Uterus (tissue), 3 donors: ENCODE measurements at regions not wholly inside any gene's neighbourhood (a gene's known extent, or its start where the extent isn't known, plus 50 kb on each side); places are given as distances from the start of the nearest gene placed in this dataset.

ENCODE experiments used
- DNase-seq, 2 donors: peaks; one replicate each; pipeline ENCODE4 v3.0.0-alpha.2; 2019 to 2020
- H3K27ac ChIP-seq, 2 donors: fragments of 200-600 bp; sonication (generic); 1 replicate in 1 of 2; 2 replicates in 1 of 2; pipeline ENCODE4 v1.5.1; 2016 to 2018
- H3K27me3 ChIP-seq, 2 donors: fragments of 200-600 bp; sonication (generic); one replicate each; pipeline ENCODE4 v1.5.1; 2018 to 2019; ENCODE audit warnings: control low read depth in 1 of 2
- H3K36me3 ChIP-seq, 2 donors: fragments of 200-600 bp; sonication (generic); one replicate each; pipeline ENCODE4 v1.5.1; 2019; ENCODE audit warnings: control low read depth in 1 of 2
- H3K4me1 ChIP-seq, 2 donors: fragments of 200-600 bp; sonication (generic); one replicate each; pipeline ENCODE4 v1.5.1; 2018 to 2019; ENCODE audit warnings: control low read depth in 1 of 2
- H3K4me3 ChIP-seq, 2 donors: fragments of 200-600 bp; sonication (generic); 1 replicate in 1 of 2; 2 replicates in 1 of 2; pipeline ENCODE4 v1.5.1; 2018 to 2019; ENCODE audit warnings: mild to moderate bottlenecking in 1 of 2
- H3K9me3 ChIP-seq, 2 donors: fragments of 200-600 bp; sonication (generic); one replicate each; pipeline ENCODE4 v1.5.1; 2019; ENCODE audit warnings: control low read depth in 1 of 2
- CTCF ChIP-seq, 4 experiments: fragments of 200-600 bp in 2 of 4; fragments of 450-650 bp in 2 of 4; sonication (generic) in 2 of 4; IDR thresholded peaks; one replicate each; pipeline ENCODE4 v1.5.1; 2016 to 2019; ENCODE audit warnings: antibody characterized with exemption in 4 of 4, mild to moderate bottlenecking in 2 of 4, moderate library complexity in 1 of 4
- POLR2A ChIP-seq, 2 donors: fragments of 450-650 bp; IDR thresholded peaks; one replicate each; pipeline ENCODE4 v1.6.1; 2016; ENCODE audit warnings: antibody characterized with exemption in 2 of 2, mild to moderate bottlenecking in 1 of 2, moderate library complexity in 1 of 2
- intact Hi-C: fragments of 100-400 bp; cut with DNase I; formaldehyde crosslinking; loops from one replicate; pipeline ENCODE4 v1.15.1; 2023; ENCODE audit warnings: low total_unique reads
- donor health status: DM: yes; HTN: yes; CAD: no.

GRCh38 chr11:87421422-87421821 is 383.7 kb downstream of the TMEM135 start:
- intact Hi-C loops: loop anchor here (2.0 kb wide), 1 partner anchor 69 kb away; no protein-coding TSS in a partner anchor
- H3K4me3 ChIP-seq: no peak overlapping the region
- H3K9me3 ChIP-seq: no peaks in the 10 kb centered on the region
- TF ChIP-seq CTCF (IDR thresholded peaks at IDR 0.05) (peak; percentile 69 to 71 (median 70)), POLR2A (IDR thresholded peaks at IDR 0.05) (no peak)
- peaks cover 0 to 7% of the 10 kb centered on the region in 2 donors for H3K4me1 ChIP-seq
- H3K36me3 ChIP-seq: no peaks in the 10 kb centered on the region
- DNase-seq: peak in 1 of 2 donors; percentile 58
- no peaks in the 10 kb centered on the region for H3K27me3 ChIP-seq
- H3K27ac ChIP-seq: no peak overlapping the region

- Histone ChIP-seq H3K4me3 (no peak overlapping the region), H3K9me3 (no peaks in the 10 kb centered on the region), H3K27me3 (no peaks in the 10 kb centered on the region), H3K36me3 (no peaks in the 10 kb centered on the region), H3K4me1 (peaks cover 0 to 7% of the 10 kb centered on the region in 2 donors), H3K27ac (no peak overlapping the region)
- no peak for DNase-seq
- no peak for TF ChIP-seq POLR2A (IDR thresholded peaks at IDR 0.05)
- TF ChIP-seq CTCF (IDR thresholded peaks at IDR 0.05): no peak
- intact Hi-C loops: no loop called here
These were observed 380.2 kb downstream of the TMEM135 start for GRCh38 chr11:87417951-87418350.

DNA sequence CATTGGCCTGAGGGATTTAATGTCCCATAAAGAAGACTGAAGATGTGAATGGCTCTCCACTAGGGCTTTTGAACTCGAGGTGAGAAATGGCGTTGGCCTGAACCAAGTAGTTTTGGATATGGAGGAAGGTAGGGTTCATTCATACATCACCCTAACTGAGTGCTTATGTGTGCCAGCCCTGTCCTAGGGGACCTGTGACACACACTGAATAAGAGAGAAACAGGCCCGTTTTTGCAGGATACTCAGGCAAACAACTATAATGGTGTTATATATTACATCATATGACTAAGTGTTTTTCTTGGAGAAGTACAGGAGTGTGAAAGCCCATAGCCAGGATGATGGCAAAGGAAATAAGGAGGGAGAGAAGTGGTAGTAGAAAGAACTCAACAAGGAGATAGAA is 368.1 kb downstream of the TMEM135 start:
- intact Hi-C loops: no loop called here
- Histone ChIP-seq H3K27ac (no peak overlapping the region), H3K36me3 (no peaks in the 10 kb centered on the region), H3K9me3 (no peaks in the 10 kb centered on the region), H3K27me3 (no peaks in the 10 kb centered on the region), H3K4me1 (no peaks in the 10 kb centered on the region), H3K4me3 (no peak overlapping the region)
- no peak for DNase-seq
- no peak for TF ChIP-seq POLR2A (IDR thresholded peaks at IDR 0.05)
- TF ChIP-seq CTCF (IDR thresholded peaks at IDR 0.05): no peak

- Histone ChIP-seq H3K36me3 (no peaks in the 10 kb centered on the region), H3K27ac (no peak overlapping the region), H3K4me1 (no peaks in the 10 kb centered on the region), H3K27me3 (no peaks in the 10 kb centered on the region), H3K9me3 (no peaks in the 10 kb centered on the region), H3K4me3 (no peak overlapping the region)
- intact Hi-C loops: no loop called here
- DNase-seq: no peak
- no peak for TF ChIP-seq CTCF (IDR thresholded peaks at IDR 0.05)
- no peak for TF ChIP-seq POLR2A (IDR thresholded peaks at IDR 0.05)
These were observed 367.6 kb downstream of the TMEM135 start for GRCh38 chr11:87405356-87405755.

DNA sequence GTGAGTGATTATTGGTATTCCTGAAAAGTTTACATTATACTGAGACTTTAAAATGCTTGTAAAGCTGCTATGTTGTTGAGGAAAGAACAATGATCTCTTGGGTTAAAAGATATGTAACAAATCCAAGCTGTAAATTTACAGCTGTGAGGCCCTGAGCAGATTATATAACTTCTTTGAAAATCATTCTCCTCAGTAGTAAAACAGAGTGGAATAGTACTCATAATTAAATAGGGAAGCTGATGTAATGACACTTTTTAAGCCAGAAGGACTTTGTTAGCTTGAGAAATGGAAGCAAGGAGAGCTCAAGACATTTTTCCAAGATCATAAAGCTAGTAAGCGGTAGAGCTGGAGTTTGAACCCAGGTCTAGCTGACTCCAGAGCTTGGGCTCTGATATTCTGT is 363.9 kb downstream of the TMEM135 start:
- no peak for DNase-seq
- no peak overlapping the region for H3K27ac ChIP-seq
- no peak overlapping the region for H3K4me3 ChIP-seq
- no peaks in the 10 kb centered on the region for H3K27me3 ChIP-seq
- TF ChIP-seq POLR2A (IDR thresholded peaks at IDR 0.05) (no peak), CTCF (IDR thresholded peaks at IDR 0.05) (no peak)
- no peaks in the 10 kb centered on the region for H3K36me3 ChIP-seq
- H3K9me3 ChIP-seq: no peaks in the 10 kb centered on the region
- intact Hi-C loops: no loop called here
- H3K4me1 ChIP-seq: no peaks in the 10 kb centered on the region
